BJ (cell line): ENCODE measurements at regions not wholly inside any gene's neighbourhood (a gene's known extent, or its start where the extent isn't known, plus 50 kb on each side); places are given as distances from the start of the nearest gene placed in this dataset.

ENCODE experiments used
- CTCF ChIA-PET: fragments of 350-600 bp; formaldehyde crosslinking; extraction: SDS; loops from one replicate; lab custom pipeline; 2021; ENCODE audit warnings: antibody characterized with exemption, inconsistent platforms; lab: Yijun Ruan, JAX
- POLR2A ChIA-PET: fragments of 300-600 bp; sonication (Branson Sonifier 250); formaldehyde crosslinking; extraction: SDS; loops from one replicate; lab custom pipeline; 2021; ENCODE audit warnings: antibody characterized with exemption; lab: Charles Lee
- DNase-seq: peaks from one replicate; pipeline ENCODE4 v3.0.0-alpha.2; 2011; ENCODE audit warnings: low read depth
- H3K27me3 ChIP-seq: 2 replicates; pipeline ENCODE4 v1.6.0; 2011; ENCODE audit warnings: low read length; ENCODE audit not compliant: control insufficient read depth, insufficient read depth
- H3K36me3 ChIP-seq: 2 replicates; pipeline ENCODE4 v1.5.1; 2011; ENCODE audit warnings: low read length; ENCODE audit not compliant: control insufficient read depth, insufficient read depth
- H3K4me3 ChIP-seq: 2 replicates; pipeline ENCODE4 v1.5.1; 2011; ENCODE audit warnings: low read depth, mild to moderate bottlenecking, control low read depth, low read length
- CTCF ChIP-seq: IDR thresholded peaks from 2 replicates; pipeline ENCODE4 v1.5.1; 2011; ENCODE audit warnings: low read depth, mild to moderate bottlenecking, control low read depth, inconsistent platforms, low read length, moderate library complexity; ENCODE audit not compliant: insufficient read depth

- DNase-seq = no peak
- CTCF ChIA-PET = interaction anchor here (0.6 to 1.1 kb wide), 2 partner anchors 15 to 407 kb away, joined by 3 to 4 read pairs; no protein-coding TSS in a partner anchor
- Histone ChIP-seq H3K27me3 (peaks cover 4% of the 10 kb centered on the region; the same call in 1 of the 2 replicates), H3K36me3 (no peaks in the 10 kb centered on the region), H3K4me3 (no peak overlapping the region)
- POLR2A ChIA-PET = no interaction called here
- TF ChIP-seq CTCF = no peak
Measured at GRCh38 chr7:366161-366803, 76.3 kb downstream of the FOXL3 start.

- no peak for DNase-seq
- ChIA-PET CTCF (no interaction called here), POLR2A (no interaction called here)
- Histone ChIP-seq H3K4me3 (no peak overlapping the region), H3K36me3 (no peaks in the 10 kb centered on the region), H3K27me3 (peaks cover 4% of the 10 kb centered on the region; the same call in 1 of the 2 replicates)
- TF ChIP-seq CTCF = no peak
Measured at GRCh38 chr7:367351-367901, 77.5 kb downstream of the FOXL3 start.

- DNase-seq = no peak
- CTCF ChIA-PET = no interaction called here
- POLR2A ChIA-PET = no interaction called here
- Histone ChIP-seq H3K27me3 (peaks cover 4% of the 10 kb centered on the region; the same call in 1 of the 2 replicates), H3K4me3 (no peak overlapping the region), H3K36me3 (no peaks in the 10 kb centered on the region)
- TF ChIP-seq CTCF = no peak
Measured at GRCh38 chr7:368651-369475, 78.9 kb downstream of the FOXL3 start.

- H3K36me3 ChIP-seq = no peaks in the 10 kb centered on the region
- ChIA-PET CTCF (no interaction called here), POLR2A (no interaction called here)
- H3K4me3 ChIP-seq = no peak overlapping the region
- H3K27me3 ChIP-seq = peaks cover 4% of the 10 kb centered on the region; the same call in 1 of the 2 replicates
- TF ChIP-seq CTCF = no peak
- no peak for DNase-seq
Measured at GRCh38 chr7:369476-370258, 79.7 kb downstream of the FOXL3 start.
